Dermis microvascular lymphatic vessel endothelial cell (primary cell): ENCODE measurements at regions not wholly inside any gene's neighbourhood (a gene's known extent, or its start where the extent isn't known, plus 50 kb on each side); places are given as distances from the start of the nearest gene placed in this dataset.
"Not testable (repeated sequence)": the region's sequence is repeated elsewhere in the genome, so short reads cannot be mapped to it uniquely, and the experiment has no call there.

Experiments
- DNase-seq, 2 donors: peaks; one replicate each; pipeline versions ENCODE4 v3.0.0 to v3.0.0-alpha.2; 2010; ENCODE audit warnings: low read depth in 2 of 2

DNA sequence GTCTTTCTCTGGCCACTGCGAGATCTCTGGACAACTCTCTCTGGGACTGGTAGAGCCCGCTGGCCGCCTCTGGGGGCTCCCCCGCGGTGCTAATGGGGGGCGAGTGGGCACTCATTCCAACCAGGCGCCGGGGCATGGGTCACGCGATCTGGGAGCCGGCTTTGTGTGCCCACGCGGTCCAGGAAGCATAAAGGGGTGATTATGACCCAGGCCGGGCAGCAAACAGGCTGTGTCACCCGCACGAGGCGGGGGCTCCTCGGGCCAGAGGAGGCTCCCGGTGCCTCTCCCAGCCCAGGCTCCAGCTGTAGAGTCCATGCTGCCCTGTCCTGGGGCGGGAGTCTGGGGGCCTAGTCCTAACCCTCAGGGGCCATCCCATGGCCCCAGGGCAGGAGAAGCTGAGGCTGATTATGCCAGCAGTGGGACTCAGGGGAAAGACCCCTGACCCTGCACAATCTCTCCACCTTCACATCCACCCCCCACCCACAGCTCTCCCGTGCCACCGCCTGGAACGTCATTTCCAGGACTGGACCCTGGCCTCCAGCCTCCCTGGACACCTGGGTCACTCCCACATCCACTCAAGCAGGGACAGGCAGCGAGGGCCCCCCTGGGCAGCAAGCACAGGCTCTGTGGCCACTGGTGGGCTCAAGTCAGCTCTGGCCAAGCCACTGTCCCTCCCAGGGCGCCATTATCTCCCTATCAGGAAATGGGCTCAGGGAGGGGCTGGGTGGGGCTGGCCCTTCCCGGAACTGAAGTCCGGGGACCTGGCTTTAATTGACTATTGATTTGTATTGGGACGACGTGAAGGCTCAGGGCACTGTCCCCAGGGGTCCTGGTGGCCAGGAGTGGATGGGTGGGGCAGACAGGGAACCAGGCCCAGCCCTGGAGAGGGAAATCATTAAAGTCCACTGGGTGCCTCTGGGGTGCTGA lies 50.0 kb downstream of the PTPRS start:
- DNase-seq, result no peak

GRCh38 chr19:5289060-5289990 lies 51.3 kb downstream of the PTPRS start:
- no peak for DNase-seq

DNA sequence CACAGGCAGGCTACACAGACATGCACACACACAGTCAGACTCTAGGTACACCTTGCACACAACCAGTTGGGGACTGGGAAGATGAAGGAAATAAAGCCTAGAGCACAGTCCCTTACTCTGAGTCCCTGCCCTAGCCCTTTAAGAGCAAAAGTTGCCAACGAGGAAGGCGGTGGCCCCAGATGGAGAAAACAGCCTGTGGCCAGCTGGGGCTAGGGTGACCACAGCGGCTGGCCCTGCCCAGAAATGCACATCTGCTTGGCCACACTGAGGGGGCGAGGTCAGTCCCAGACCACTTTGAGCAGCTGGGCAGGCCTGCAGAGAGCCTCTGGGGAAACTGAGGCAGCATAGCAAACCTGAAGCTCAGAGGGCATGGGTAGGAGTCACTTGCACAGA lies 52.3 kb downstream of the PTPRS start:
- DNase-seq, result no peak

GRCh38 chr19:5287066-5287465 lies 53.5 kb downstream of the PTPRS start:
- peak; percentile 14 to 55 for DNase-seq

GRCh38 chr19:5286465-5287029 lies 54.1 kb downstream of the PTPRS start:
- DNase-seq, result no peak

- no peak for DNase-seq
Observed at GRCh38 chr19:5285955-5286354, 54.7 kb downstream of the PTPRS start.

DNA sequence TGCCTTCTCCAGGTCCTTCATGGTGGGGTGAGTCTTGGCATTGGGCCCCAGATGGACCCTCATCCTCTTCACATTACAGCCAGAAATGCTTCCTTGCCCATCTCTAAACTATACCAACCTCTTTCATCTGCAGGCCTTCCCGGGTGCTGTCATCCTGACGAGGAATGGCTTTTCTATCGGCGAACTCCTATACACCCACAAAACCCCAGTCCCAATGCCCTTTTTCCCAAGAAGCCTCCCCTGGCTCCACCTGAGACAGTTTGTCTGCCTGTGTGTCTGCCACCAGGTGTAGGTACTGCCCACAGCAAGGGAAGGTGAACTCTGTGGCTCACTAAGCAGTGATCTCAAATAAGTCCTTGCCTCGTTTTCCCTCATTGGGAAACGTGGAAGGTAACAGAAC lies 55.3 kb downstream of the PTPRS start:
- no peak for DNase-seq

- DNase-seq, result no peak
Observed at GRCh38 chr19:5282901-5283300, 57.7 kb downstream of the PTPRS start.

DNA sequence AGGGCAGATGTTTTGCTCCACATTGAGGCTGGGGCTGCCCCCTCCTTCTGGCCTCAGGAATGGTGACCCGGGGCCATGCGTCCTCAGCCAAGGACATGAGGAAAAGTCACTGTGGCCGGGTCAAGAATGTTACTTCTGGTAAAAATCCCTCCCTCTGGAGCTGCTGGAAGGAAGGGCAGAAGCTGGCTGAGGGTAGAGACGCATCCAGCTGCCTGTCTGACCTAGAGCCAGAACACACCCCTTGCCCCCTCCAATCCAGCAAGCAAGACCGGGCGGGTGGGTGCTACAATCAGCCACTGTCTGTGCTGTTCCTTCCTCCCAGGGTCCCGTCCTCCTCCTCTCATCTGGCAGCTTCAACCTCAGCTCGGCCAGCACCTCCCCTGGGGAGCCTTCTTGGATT lies 59.0 kb downstream of the PTPRS start:
- DNase-seq, result no peak

DNA sequence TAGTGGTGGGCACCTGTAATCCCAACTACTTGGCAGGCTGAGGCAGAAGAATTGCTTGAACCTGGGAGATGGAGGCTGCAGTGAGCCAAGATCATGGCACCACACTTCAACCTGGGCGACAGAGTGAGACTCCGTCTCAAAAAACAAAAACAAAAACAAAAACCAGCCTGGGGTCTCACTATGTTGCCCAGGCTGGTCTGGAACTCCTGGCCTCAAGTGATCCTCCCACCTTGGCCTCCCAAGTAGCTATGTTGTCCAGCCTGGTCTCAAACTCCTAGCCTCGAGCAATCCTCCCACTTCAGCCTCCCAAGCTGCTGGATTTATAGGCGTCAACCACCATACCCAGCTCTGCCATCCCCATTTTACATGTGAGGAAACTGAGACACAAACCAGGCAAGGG lies 64.9 kb downstream of the PTPRS start:
- not testable (repeated sequence) for DNase-seq

GRCh38 chr19:5273782-5274181 lies 66.8 kb downstream of the PTPRS start:
- no peak for DNase-seq

DNA sequence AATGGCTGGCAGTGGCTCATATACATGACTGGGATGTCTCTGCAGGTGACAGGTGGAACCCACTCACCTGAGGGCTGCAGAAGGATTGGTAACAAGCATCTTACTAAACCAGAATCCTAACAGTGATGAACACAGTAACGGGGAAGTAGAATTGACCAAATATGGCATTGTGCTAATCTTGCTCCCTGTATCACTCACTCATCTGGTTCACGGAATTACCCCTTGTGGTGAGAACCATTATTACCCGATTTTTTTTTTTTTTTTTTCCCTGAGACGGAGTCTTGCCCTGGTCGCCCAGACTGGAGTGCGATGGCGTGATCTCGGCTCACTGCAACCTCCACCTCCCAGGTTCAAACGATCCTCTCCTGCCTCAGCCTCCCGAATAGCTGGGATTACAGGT lies 69.5 kb downstream of the PTPRS start:
- no peak for DNase-seq

- no peak for DNase-seq
Observed at GRCh38 chr19:5269926-5270325, 70.7 kb downstream of the PTPRS start.

DNA sequence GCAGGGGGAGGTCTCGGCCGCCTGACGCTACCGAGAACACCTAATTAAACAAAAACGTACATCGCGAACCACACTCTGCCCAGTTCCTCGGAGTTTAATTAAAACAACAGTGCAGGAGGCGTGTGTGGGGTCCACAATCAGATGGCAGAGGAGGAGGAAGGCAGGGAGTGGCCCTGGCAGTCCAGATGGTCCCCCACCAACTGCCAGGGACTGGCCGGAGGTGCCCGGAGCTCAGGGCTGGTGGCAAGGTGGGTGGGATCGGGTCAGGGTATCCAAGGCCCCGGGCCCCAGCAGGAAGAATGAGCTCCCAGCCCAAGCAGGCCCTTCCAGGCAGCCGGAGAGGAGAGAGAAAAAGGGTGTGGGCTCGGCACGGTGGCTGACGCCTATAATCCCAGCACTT lies 71.3 kb downstream of the PTPRS start:
- DNase-seq, result no peak

- no peak for DNase-seq
Observed at GRCh38 chr19:5268801-5269200, 71.8 kb downstream of the PTPRS start.

- DNase-seq, result no peak
Observed at GRCh38 chr19:5265260-5265659, 75.4 kb downstream of the PTPRS start.

DNA sequence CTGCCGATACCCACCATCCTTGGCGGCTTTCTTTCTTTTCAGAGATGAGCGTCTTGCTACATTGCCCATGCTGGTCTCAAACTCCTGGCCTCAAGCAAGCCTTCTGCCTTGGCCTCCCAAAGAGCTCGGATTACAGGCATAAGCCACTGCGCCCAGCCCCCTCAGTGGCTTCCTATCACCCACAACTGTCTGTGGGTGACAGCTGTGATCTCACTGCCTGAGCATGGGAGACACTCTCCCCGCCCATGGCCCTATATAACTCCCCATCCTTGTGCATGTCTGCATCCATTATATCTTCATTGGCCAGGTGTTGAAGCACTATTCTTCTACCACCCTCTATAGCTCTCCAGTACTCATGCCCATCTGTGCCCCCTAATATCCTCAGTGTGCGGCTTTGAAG lies 76.2 kb downstream of the PTPRS start:
- no peak for DNase-seq

DNA sequence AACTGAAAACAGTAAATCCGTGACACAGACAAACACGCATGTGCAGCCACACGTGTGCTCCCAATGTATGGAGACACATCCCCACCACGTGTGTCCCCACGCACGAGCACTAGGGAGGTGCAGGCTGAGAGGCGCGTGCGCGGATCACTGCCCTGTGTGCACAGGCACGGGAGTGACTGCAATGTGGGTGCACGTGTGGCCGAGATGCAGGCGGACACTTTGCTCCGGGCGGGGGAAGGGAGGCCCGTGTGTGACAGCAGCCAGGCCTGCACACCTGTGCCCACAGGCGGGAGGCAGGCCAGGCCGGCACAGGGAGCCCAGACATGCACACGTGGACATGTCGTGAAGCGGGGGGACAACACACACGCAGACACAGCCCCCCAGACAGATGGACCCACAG lies 77.0 kb downstream of the PTPRS start:
- DNase-seq, result no peak

GRCh38 chr19:5262721-5263120 lies 77.9 kb downstream of the PTPRS start:
- DNase-seq, result no peak

GRCh38 chr19:5261156-5261890 lies 79.3 kb downstream of the PTPRS start:
- DNase-seq, result no peak

- DNase-seq, result no peak
Observed at GRCh38 chr19:5260381-5260967, 80.1 kb downstream of the PTPRS start.
